Gastrocnemius medialis (tissue), 4 donors: ENCODE measurements at regions not wholly inside any gene's neighbourhood (a gene's known extent, or its start where the extent isn't known, plus 50 kb on each side); places are given as distances from the start of the nearest gene placed in this dataset.

ENCODE experiments used
- ATAC-seq, 2 donors: fragments of 150-250 bp; one replicate each; pipeline ENCODE4 v1.9.1; 2016
- DNase-seq, 2 donors: peaks; one replicate each; pipeline ENCODE4 v3.0.0-alpha.2; 2019
- H3K27ac ChIP-seq, 4 donors: fragments of 200-600 bp; sonication (generic); 1 replicate in 1 of 4; 2 replicates in 3 of 4; pipeline ENCODE4 v1.5.1; 2016 to 2018; ENCODE audit warnings: mild to moderate bottlenecking in 2 of 4, moderate library complexity in 1 of 4
- H3K27me3 ChIP-seq, 3 donors: fragments of 200-600 bp; sonication (generic) in 2 of 3; 1 replicate in 1 of 3; 2 replicates in 2 of 3; pipeline versions ENCODE4 v1.5.1 to v1.6.0; 2016 to 2019; ENCODE audit warnings: mild to moderate bottlenecking in 1 of 3, moderate library complexity in 1 of 3
- H3K36me3 ChIP-seq, 2 donors: fragments of 200-600 bp; sonication (generic) in 1 of 2; one replicate each; pipeline ENCODE4 v1.5.1; 2017 to 2018
- H3K4me1 ChIP-seq, 2 donors: fragments of 200-600 bp; sonication (generic) in 1 of 2; one replicate each; pipeline ENCODE4 v1.5.1; 2016 to 2017; ENCODE audit warnings: mild to moderate bottlenecking in 2 of 2
- H3K4me3 ChIP-seq, 4 donors: fragments of 200-600 bp; sonication (generic) in 3 of 4; 1 replicate in 1 of 4; 2 replicates in 3 of 4; pipeline ENCODE4 v1.5.1; 2016 to 2019; ENCODE audit warnings: mild to moderate bottlenecking in 2 of 4
- H3K9me3 ChIP-seq, 3 donors: fragments of 200-600 bp; sonication (generic) in 2 of 3; 1 replicate in 1 of 3; 2 replicates in 2 of 3; pipeline ENCODE4 v1.5.1; 2016 to 2019
- CTCF ChIP-seq, 5 experiments: fragments of 450-650 bp in 3 of 5; fragments of 200-600 bp in 2 of 5; sonication (generic) in 2 of 5; IDR thresholded peaks in 4 of 5; conservative IDR thresholded peaks in 1 of 5; 1 replicate in 4 of 5; 2 replicates in 1 of 5; pipeline ENCODE4 v1.5.1; 2016 to 2019; ENCODE audit warnings: antibody characterized with exemption in 5 of 5, mild to moderate bottlenecking in 3 of 5, moderate library complexity in 3 of 5
- POLR2A ChIP-seq, 2 donors: fragments of 450-650 bp; IDR thresholded peaks; one replicate each; pipeline ENCODE4 v1.6.1; 2017; ENCODE audit warnings: antibody characterized with exemption in 2 of 2, mild to moderate bottlenecking in 2 of 2, moderate library complexity in 2 of 2
- in situ Hi-C, 4 donors: fragments of 200-750 bp; cut with MboI; loops; one replicate each; pipeline versions ENCODE4 v1.15.0 to v1.8.0; 2017; ENCODE audit warnings: low sequenced_read_pairs in 4 of 4
- intact Hi-C: fragments of 100-400 bp; cut with DNase I; formaldehyde crosslinking; loops from one replicate; pipeline ENCODE4 v1.15.1; 2023; ENCODE audit warnings: low total_unique reads

- intact Hi-C loops (no loop called here), in situ Hi-C loops (no loop called here)
- Histone ChIP-seq H3K27me3 (no peaks in the 10 kb centered on the region), H3K4me3 (no peak overlapping the region), H3K27ac (no peak overlapping the region), H3K4me1 (no peaks in the 10 kb centered on the region), H3K9me3 (no peaks in the 10 kb centered on the region), H3K36me3 (no peaks in the 10 kb centered on the region)
- no peak for DNase-seq
- no peak for ATAC-seq
- TF ChIP-seq CTCF (IDR thresholded peaks at IDR 0.05 in 4 of 5, conservative IDR thresholded peaks at IDR 0.05 in 1 of 5) (no peak), POLR2A (IDR thresholded peaks at IDR 0.05) (no peak)
Observed at GRCh38 chr10:55227967-55228366, 426.9 kb upstream of the PCDH15 start.

- Histone ChIP-seq H3K27me3 (no peaks in the 10 kb centered on the region), H3K4me3 (no peak overlapping the region), H3K27ac (no peak overlapping the region), H3K4me1 (no peaks in the 10 kb centered on the region), H3K9me3 (no peaks in the 10 kb centered on the region), H3K36me3 (no peaks in the 10 kb centered on the region)
- TF ChIP-seq POLR2A (IDR thresholded peaks at IDR 0.05) (no peak), CTCF (IDR thresholded peaks at IDR 0.05 in 4 of 5, conservative IDR thresholded peaks at IDR 0.05 in 1 of 5) (no peak)
- ATAC-seq: no peak
- intact Hi-C loops (no loop called here), in situ Hi-C loops (no loop called here)
- DNase-seq: no peak
Observed at GRCh38 chr10:55224007-55224781, 423.2 kb upstream of the PCDH15 start.

- H3K4me3 ChIP-seq: no peak overlapping the region
- H3K27me3 ChIP-seq: no peaks in the 10 kb centered on the region
- TF ChIP-seq CTCF (IDR thresholded peaks at IDR 0.05 in 4 of 5, conservative IDR thresholded peaks at IDR 0.05 in 1 of 5): no peak
- TF ChIP-seq POLR2A (IDR thresholded peaks at IDR 0.05): no peak
- H3K27ac ChIP-seq: no peak overlapping the region
- intact Hi-C loops: no loop called here
- in situ Hi-C loops: no loop called here
- no peaks in the 10 kb centered on the region for H3K9me3 ChIP-seq
- H3K36me3 ChIP-seq: no peaks in the 10 kb centered on the region
- DNase-seq (no peak), ATAC-seq (no peak)
- H3K4me1 ChIP-seq: no peaks in the 10 kb centered on the region
Observed at GRCh38 chr10:55223352-55223751, 422.3 kb upstream of the PCDH15 start.

- Histone ChIP-seq H3K9me3 (no peaks in the 10 kb centered on the region), H3K27ac (no peak overlapping the region), H3K4me3 (no peak overlapping the region), H3K36me3 (no peaks in the 10 kb centered on the region), H3K27me3 (no peaks in the 10 kb centered on the region), H3K4me1 (no peaks in the 10 kb centered on the region)
- in situ Hi-C loops (no loop called here), intact Hi-C loops (no loop called here)
- DNase-seq (no peak), ATAC-seq (no peak)
- TF ChIP-seq POLR2A (IDR thresholded peaks at IDR 0.05) (no peak), CTCF (IDR thresholded peaks at IDR 0.05 in 4 of 5, conservative IDR thresholded peaks at IDR 0.05 in 1 of 5) (no peak)
Observed at GRCh38 chr10:55220975-55221374, 419.9 kb upstream of the PCDH15 start.

GRCh38 chr10:55215699-55216098, 414.7 kb upstream of the PCDH15 start:
- no peak for ATAC-seq
- no peak overlapping the region for H3K4me3 ChIP-seq

More at GRCh38 chr10:55215699-55216098, 414.7 kb upstream of the PCDH15 start:
- DNase-seq: no peak
- Histone ChIP-seq H3K4me1 (no peaks in the 10 kb centered on the region), H3K27me3 (no peaks in the 10 kb centered on the region), H3K36me3 (no peaks in the 10 kb centered on the region), H3K27ac (no peak overlapping the region), H3K9me3 (no peaks in the 10 kb centered on the region)
- in situ Hi-C loops (no loop called here), intact Hi-C loops (no loop called here)
- TF ChIP-seq CTCF (IDR thresholded peaks at IDR 0.05 in 4 of 5, conservative IDR thresholded peaks at IDR 0.05 in 1 of 5): no peak
- no peak for TF ChIP-seq POLR2A (IDR thresholded peaks at IDR 0.05)
